Left renal cortex interstitium (tissue), 4 donors: ENCODE measurements at regions not wholly inside any gene's neighbourhood (a gene's known extent, or its start where the extent isn't known, plus 50 kb on each side); places are given as distances from the start of the nearest gene placed in this dataset.

Experiments used
- DNase-seq, 4 donors: peaks; one replicate each; pipeline ENCODE4 v3.0.0-alpha.2; 2013; ENCODE audit warnings: low read depth in 4 of 4, low spot score in 2 of 4, missing footprints in 1 of 4

GRCh38 chr20:21808863-21809664 is 103.6 kb downstream of the PAX1 start:
- no peak for DNase-seq

- no peak for DNase-seq
These were observed 102.7 kb downstream of the PAX1 start for GRCh38 chr20:21808139-21808538.

GRCh38 chr20:21804802-21805201 is 99.3 kb downstream of the PAX1 start:
- no peak for DNase-seq

GRCh38 chr20:21801193-21801592 is 95.7 kb downstream of the PAX1 start:
- DNase-seq = no peak

GRCh38 chr20:21798384-21798783 is 92.9 kb downstream of the PAX1 start:
- DNase-seq = no peak

GRCh38 chr20:21796059-21796458 is 90.6 kb downstream of the PAX1 start:
- DNase-seq = no peak

GRCh38 chr20:21788082-21788481 is 82.6 kb downstream of the PAX1 start:
- DNase-seq = no peak

- DNase-seq = no peak
These were observed 76.1 kb downstream of the PAX1 start for GRCh38 chr20:21781446-21782075.

- DNase-seq = no peak
These were observed 75.1 kb downstream of the PAX1 start for GRCh38 chr20:21780528-21780927.
